ENCODE measurements at regions not wholly inside any gene's neighbourhood (a gene's known extent, or its start where the extent isn't known, plus 50 kb on each side); places are given as distances from the start of the nearest gene placed in this dataset.
"Not testable (repeated sequence)": the region's sequence is repeated elsewhere in the genome, so short reads cannot be mapped to it uniquely, and the experiment has no call there.

GRCh38 chrX:96546281-96546680 lies 138.4 kb upstream of the DIAPH2 start:
- ChIA-PET CTCF (interaction anchor here (0.5 to 1.0 kb wide), 2 partner anchors 90 to 209 kb away, joined by 3 read pairs; no protein-coding TSS in a partner anchor), SMC1A (ENCODE audit: uncharacterized antibody, unreplicated experiment) (interaction anchor here (0.5 kb wide), 1 partner anchor 48 kb away, joined by 3 read pairs; no protein-coding TSS in a partner anchor)
- H4K20me1 ChIP-seq (ENCODE audit: control insufficient read depth, insufficient read depth); H3K27ac ChIP-seq (ENCODE audit: control insufficient read depth, insufficient read depth); RAD21 ChIA-PET (ENCODE audit: unreplicated experiment); H3K9ac ChIP-seq (ENCODE audit: control insufficient read depth, insufficient read depth, low read length); H3K4me3 ChIP-seq; H3K4me2 ChIP-seq (ENCODE audit: control insufficient read depth, insufficient read depth); intact Hi-C loops (cut with micrococcal nuclease; ENCODE audit: unreplicated experiment); POLR2A ChIA-PET; H3K27me3 ChIP-seq (replicated peaks in 1 of 2; ENCODE audit: control insufficient read depth in 2 of 2, insufficient read depth in 2 of 2, low read length in 1 of 2); H3K79me2 ChIP-seq (ENCODE audit: control insufficient read depth, insufficient read depth, low read length); BruUV-seq (replicated peaks); DNase-seq (ENCODE audit: low read depth, low spot score); in situ Hi-C loops (cut with MboI); H3K4me1 ChIP-seq (ENCODE audit: control insufficient read depth, insufficient read depth, low read length); FAIRE-seq; H3K36me3 ChIP-seq (ENCODE audit: control insufficient read depth in 2 of 2, insufficient read depth in 2 of 2, low read length in 1 of 2); H2AFZ ChIP-seq (ENCODE audit: control insufficient read depth, low read depth, low read length); ATAC-seq; H3K9me3 ChIP-seq (replicated peaks; ENCODE audit: control insufficient read depth, insufficient read depth, low read length): not testable (repeated sequence)
- 25% methylated on average over 7 of the region's 7 CpGs for WGBS (ENCODE audit: insufficient coverage, insufficient replicate concordance, low lambda C conversion rate, missing lambda C conversion rate)
- TF ChIP-seq CTCF (IDR thresholded peaks at IDR 0.05 in 2 of 3, conservative IDR thresholded peaks at IDR 0.05 in 1 of 3; ENCODE audit: control insufficient read depth in 2 of 3, extremely low read depth in 1 of 3, insufficient read depth in 1 of 3, low read depth in 3 of 3, low read length in 3 of 3) = 0 out of 6 replicates have a peak, but pooled peaks of 1 of the 3 experiments have one; percentile 7

- in situ Hi-C loops (cut with MboI) = no loop called here
- no peak for ATAC-seq
- SMC1A ChIA-PET (ENCODE audit: uncharacterized antibody, unreplicated experiment) = interaction anchor here (1.4 kb wide), 1 partner anchor 15 kb away, joined by 4 read pairs; no protein-coding TSS in a partner anchor
- Histone ChIP-seq H3K4me2 (ENCODE audit: control insufficient read depth, insufficient read depth) (no peak overlapping the region), H3K4me1 (ENCODE audit: control insufficient read depth, insufficient read depth, low read length) (no peaks in the 10 kb centered on the region), H4K20me1 (ENCODE audit: control insufficient read depth, insufficient read depth) (no peaks in the 10 kb centered on the region), H3K9ac (ENCODE audit: control insufficient read depth, insufficient read depth, low read length) (no peak overlapping the region), H3K36me3 (ENCODE audit: control insufficient read depth in 2 of 2, insufficient read depth in 2 of 2, low read length in 1 of 2) (no peaks in the 10 kb centered on the region), H3K4me3 (no peak overlapping the region), H3K27ac (ENCODE audit: control insufficient read depth, insufficient read depth) (no peak overlapping the region), H3K27me3 (replicated peaks in 1 of 2; ENCODE audit: control insufficient read depth in 2 of 2, insufficient read depth in 2 of 2, low read length in 1 of 2) (no peaks in the 10 kb centered on the region), H3K9me3 (replicated peaks; ENCODE audit: control insufficient read depth, insufficient read depth, low read length) (no peaks in the 10 kb centered on the region), H3K79me2 (ENCODE audit: control insufficient read depth, insufficient read depth, low read length) (no peaks in the 10 kb centered on the region), H2AFZ (ENCODE audit: control insufficient read depth, low read depth, low read length) (no peak overlapping the region)
- no TSS peak for BruUV-seq (replicated peaks)
- POLR2A ChIA-PET = no interaction called here
- intact Hi-C loops (cut with micrococcal nuclease; ENCODE audit: unreplicated experiment) = no loop called here
- RAD21 ChIA-PET (ENCODE audit: unreplicated experiment) = interaction anchor here (0.8 kb wide), 1 partner anchor 179 kb away, joined by 3 read pairs; no protein-coding TSS in a partner anchor
- FAIRE-seq = no peak
- WGBS (ENCODE audit: insufficient coverage, insufficient replicate concordance, low lambda C conversion rate, missing lambda C conversion rate) = 45% methylated on average over 6 of the region's 6 CpGs
- CTCF ChIA-PET = no interaction called here
- TF ChIP-seq BHLHE40 (IDR thresholded peaks at IDR 0.05; ENCODE audit: borderline replicate concordance in 1 of 2, low read depth in 2 of 2, low read length in 1 of 2) (no peak), SREBF2 (IDR thresholded peaks at IDR 0.05; ENCODE audit: low read length) (no peak)
- DNase-seq (ENCODE audit: low read depth, low spot score) = no peak
Observed at GRCh38 chrX:96551322-96551872, 133.2 kb upstream of the DIAPH2 start.

Data from GM12878 (cell line).